ENCODE measurements at regions not wholly inside any gene's neighbourhood (a gene's known extent, or its start where the extent isn't known, plus 50 kb on each side); places are given as distances from the start of the nearest gene placed in this dataset.

DNA sequence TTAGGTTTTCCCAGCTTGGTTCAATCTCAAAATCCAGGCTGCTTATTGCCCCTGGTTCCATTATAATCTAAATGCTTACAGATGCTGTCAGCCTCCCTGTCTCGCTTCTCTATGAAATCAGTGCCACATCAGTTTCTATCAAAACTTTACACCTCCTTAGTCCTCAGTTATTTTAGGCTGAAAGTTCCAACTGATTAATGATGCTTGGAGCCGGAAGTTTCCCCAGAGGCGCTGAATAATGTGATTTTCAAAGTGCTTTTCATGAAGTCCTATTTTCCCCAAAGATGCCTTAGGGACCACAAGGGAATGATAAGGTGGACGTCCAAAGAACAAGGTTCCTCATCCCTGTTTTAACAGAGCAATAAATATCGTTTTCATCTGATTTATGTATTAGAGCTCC is 262.4 kb upstream of the RMST start:
- Histone ChIP-seq H3K4me3 (ENCODE audit: insufficient read depth, low read depth, low read length, poor library complexity, severe bottlenecking) (no peak overlapping the region), H3K36me3 (ENCODE audit: control insufficient read depth, insufficient read depth, low read length) (no peaks in the 10 kb centered on the region), H3K4me1 (ENCODE audit: control insufficient read depth, insufficient read depth, low read length, poor library complexity, severe bottlenecking) (no peaks in the 10 kb centered on the region), H3K27ac (ENCODE audit: insufficient read depth, low read length, poor library complexity, severe bottlenecking) (no peak overlapping the region), H3K27me3 (replicated peaks; ENCODE audit: control insufficient read depth, insufficient read depth, low read length, poor library complexity, severe bottlenecking) (no peaks in the 10 kb centered on the region), H3K9me3 (ENCODE audit: control insufficient read depth, low read length) (no peaks in the 10 kb centered on the region)
- no peak for DNase-seq

GRCh38 chr12:97203408-97203807 is 259.2 kb upstream of the RMST start:
- Histone ChIP-seq H3K4me3 (ENCODE audit: insufficient read depth, low read depth, low read length, poor library complexity, severe bottlenecking) (no peak overlapping the region), H3K9me3 (ENCODE audit: control insufficient read depth, low read length) (no peaks in the 10 kb centered on the region), H3K27ac (ENCODE audit: insufficient read depth, low read length, poor library complexity, severe bottlenecking) (no peak overlapping the region), H3K36me3 (ENCODE audit: control insufficient read depth, insufficient read depth, low read length) (no peaks in the 10 kb centered on the region), H3K4me1 (ENCODE audit: control insufficient read depth, insufficient read depth, low read length, poor library complexity, severe bottlenecking) (no peaks in the 10 kb centered on the region), H3K27me3 (replicated peaks; ENCODE audit: control insufficient read depth, insufficient read depth, low read length, poor library complexity, severe bottlenecking) (no peaks in the 10 kb centered on the region)
- DNase-seq = no peak

DNA sequence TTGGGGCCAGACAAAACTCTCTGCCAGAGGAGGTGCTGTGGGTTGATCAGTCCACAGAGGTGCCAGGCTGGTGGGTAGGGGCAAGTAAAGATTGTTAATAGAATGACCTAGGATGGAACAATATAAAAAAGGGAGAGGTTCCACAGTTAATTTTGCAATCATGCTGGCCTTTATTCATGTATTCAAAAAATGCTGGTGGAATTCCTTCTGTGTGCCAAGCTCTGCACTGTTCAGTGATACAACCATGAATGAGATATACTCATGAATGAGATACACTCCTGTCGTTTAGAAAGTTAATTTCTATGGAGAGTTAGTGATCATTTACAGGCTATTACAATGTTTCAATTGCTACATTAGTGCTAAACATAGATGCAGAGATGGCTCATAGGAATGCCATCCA is 252.6 kb upstream of the RMST start:
- H3K36me3 ChIP-seq (ENCODE audit: control insufficient read depth, insufficient read depth, low read length) = no peaks in the 10 kb centered on the region
- no peaks in the 10 kb centered on the region for H3K9me3 ChIP-seq (ENCODE audit: control insufficient read depth, low read length)
- no peaks in the 10 kb centered on the region for H3K27me3 ChIP-seq (replicated peaks; ENCODE audit: control insufficient read depth, insufficient read depth, low read length, poor library complexity, severe bottlenecking)
- no peak overlapping the region for H3K4me3 ChIP-seq (ENCODE audit: insufficient read depth, low read depth, low read length, poor library complexity, severe bottlenecking)
- H3K4me1 ChIP-seq (ENCODE audit: control insufficient read depth, insufficient read depth, low read length, poor library complexity, severe bottlenecking) = no peaks in the 10 kb centered on the region
- no peak overlapping the region for H3K27ac ChIP-seq (ENCODE audit: insufficient read depth, low read length, poor library complexity, severe bottlenecking)
- no peak for DNase-seq

GRCh38 chr12:97211416-97211930 is 251.1 kb upstream of the RMST start:
- no peak for DNase-seq
- no peak overlapping the region for H3K4me3 ChIP-seq (ENCODE audit: insufficient read depth, low read depth, low read length, poor library complexity, severe bottlenecking)
- H3K9me3 ChIP-seq (ENCODE audit: control insufficient read depth, low read length) = no peaks in the 10 kb centered on the region
- H3K4me1 ChIP-seq (ENCODE audit: control insufficient read depth, insufficient read depth, low read length, poor library complexity, severe bottlenecking) = no peaks in the 10 kb centered on the region
- no peaks in the 10 kb centered on the region for H3K27me3 ChIP-seq (replicated peaks; ENCODE audit: control insufficient read depth, insufficient read depth, low read length, poor library complexity, severe bottlenecking)
- no peak overlapping the region for H3K27ac ChIP-seq (ENCODE audit: insufficient read depth, low read length, poor library complexity, severe bottlenecking)
- H3K36me3 ChIP-seq (ENCODE audit: control insufficient read depth, insufficient read depth, low read length) = no peaks in the 10 kb centered on the region

- no peak for DNase-seq
- Histone ChIP-seq H3K4me1 (ENCODE audit: control insufficient read depth, insufficient read depth, low read length, poor library complexity, severe bottlenecking) (no peaks in the 10 kb centered on the region), H3K9me3 (ENCODE audit: control insufficient read depth, low read length) (no peaks in the 10 kb centered on the region), H3K36me3 (ENCODE audit: control insufficient read depth, insufficient read depth, low read length) (no peaks in the 10 kb centered on the region), H3K27me3 (replicated peaks; ENCODE audit: control insufficient read depth, insufficient read depth, low read length, poor library complexity, severe bottlenecking) (no peaks in the 10 kb centered on the region), H3K4me3 (ENCODE audit: insufficient read depth, low read depth, low read length, poor library complexity, severe bottlenecking) (no peak overlapping the region), H3K27ac (ENCODE audit: insufficient read depth, low read length, poor library complexity, severe bottlenecking) (no peak overlapping the region)
These were observed 245.8 kb upstream of the RMST start for GRCh38 chr12:97216848-97217247.

- no peaks in the 10 kb centered on the region for H3K36me3 ChIP-seq (ENCODE audit: control insufficient read depth, insufficient read depth, low read length)
- no peak overlapping the region for H3K27ac ChIP-seq (ENCODE audit: insufficient read depth, low read length, poor library complexity, severe bottlenecking)
- no peaks in the 10 kb centered on the region for H3K4me1 ChIP-seq (ENCODE audit: control insufficient read depth, insufficient read depth, low read length, poor library complexity, severe bottlenecking)
- no peaks in the 10 kb centered on the region for H3K9me3 ChIP-seq (ENCODE audit: control insufficient read depth, low read length)
- no peak for DNase-seq
- no peak overlapping the region for H3K4me3 ChIP-seq (ENCODE audit: insufficient read depth, low read depth, low read length, poor library complexity, severe bottlenecking)
- no peaks in the 10 kb centered on the region for H3K27me3 ChIP-seq (replicated peaks; ENCODE audit: control insufficient read depth, insufficient read depth, low read length, poor library complexity, severe bottlenecking)
These were observed 240.2 kb upstream of the RMST start for GRCh38 chr12:97222391-97222790.

DNA sequence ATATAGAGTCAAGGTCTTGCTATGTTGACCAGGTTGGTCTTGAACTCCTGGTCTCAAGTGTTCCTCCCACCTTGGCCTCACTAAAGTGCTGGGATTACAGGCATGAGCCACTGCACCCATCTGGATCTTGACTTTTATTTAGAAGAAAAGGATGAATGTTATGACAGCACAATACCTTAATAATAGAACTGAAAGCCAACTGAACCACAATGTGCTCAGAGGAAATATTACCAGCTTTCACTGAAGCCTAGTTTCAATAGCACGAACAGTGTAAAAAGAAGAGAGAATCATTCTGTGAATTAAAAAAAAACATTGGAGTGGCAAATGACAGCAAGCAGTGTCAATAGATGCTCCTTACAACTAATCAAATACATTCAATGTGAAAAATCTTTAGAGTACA is 239.2 kb upstream of the RMST start:
- Histone ChIP-seq H3K4me1 (ENCODE audit: control insufficient read depth, insufficient read depth, low read length, poor library complexity, severe bottlenecking) (no peaks in the 10 kb centered on the region), H3K9me3 (ENCODE audit: control insufficient read depth, low read length) (no peaks in the 10 kb centered on the region), H3K36me3 (ENCODE audit: control insufficient read depth, insufficient read depth, low read length) (no peaks in the 10 kb centered on the region), H3K4me3 (ENCODE audit: insufficient read depth, low read depth, low read length, poor library complexity, severe bottlenecking) (no peak overlapping the region), H3K27me3 (replicated peaks; ENCODE audit: control insufficient read depth, insufficient read depth, low read length, poor library complexity, severe bottlenecking) (no peaks in the 10 kb centered on the region), H3K27ac (ENCODE audit: insufficient read depth, low read length, poor library complexity, severe bottlenecking) (no peak overlapping the region)
- no peak for DNase-seq

GRCh38 chr12:97229004-97229403 is 233.6 kb upstream of the RMST start:
- H3K27ac ChIP-seq (ENCODE audit: insufficient read depth, low read length, poor library complexity, severe bottlenecking) = no peak overlapping the region
- H3K9me3 ChIP-seq (ENCODE audit: control insufficient read depth, low read length) = no peaks in the 10 kb centered on the region
- DNase-seq = no peak
- H3K36me3 ChIP-seq (ENCODE audit: control insufficient read depth, insufficient read depth, low read length) = no peaks in the 10 kb centered on the region
- H3K27me3 ChIP-seq (replicated peaks; ENCODE audit: control insufficient read depth, insufficient read depth, low read length, poor library complexity, severe bottlenecking) = no peaks in the 10 kb centered on the region
- H3K4me3 ChIP-seq (ENCODE audit: insufficient read depth, low read depth, low read length, poor library complexity, severe bottlenecking) = no peak overlapping the region
- H3K4me1 ChIP-seq (ENCODE audit: control insufficient read depth, insufficient read depth, low read length, poor library complexity, severe bottlenecking) = no peaks in the 10 kb centered on the region

GRCh38 chr12:97235102-97235501 is 227.5 kb upstream of the RMST start:
- Histone ChIP-seq H3K4me1 (ENCODE audit: control insufficient read depth, insufficient read depth, low read length, poor library complexity, severe bottlenecking) (no peaks in the 10 kb centered on the region), H3K36me3 (ENCODE audit: control insufficient read depth, insufficient read depth, low read length) (no peaks in the 10 kb centered on the region), H3K4me3 (ENCODE audit: insufficient read depth, low read depth, low read length, poor library complexity, severe bottlenecking) (no peak overlapping the region), H3K27me3 (replicated peaks; ENCODE audit: control insufficient read depth, insufficient read depth, low read length, poor library complexity, severe bottlenecking) (no peaks in the 10 kb centered on the region), H3K9me3 (ENCODE audit: control insufficient read depth, low read length) (no peaks in the 10 kb centered on the region), H3K27ac (ENCODE audit: insufficient read depth, low read length, poor library complexity, severe bottlenecking) (no peak overlapping the region)
- DNase-seq = no peak

- no peaks in the 10 kb centered on the region for H3K4me1 ChIP-seq (ENCODE audit: control insufficient read depth, insufficient read depth, low read length, poor library complexity, severe bottlenecking)
- no peak overlapping the region for H3K27ac ChIP-seq (ENCODE audit: insufficient read depth, low read length, poor library complexity, severe bottlenecking)
- no peaks in the 10 kb centered on the region for H3K36me3 ChIP-seq (ENCODE audit: control insufficient read depth, insufficient read depth, low read length)
- no peaks in the 10 kb centered on the region for H3K9me3 ChIP-seq (ENCODE audit: control insufficient read depth, low read length)
- H3K4me3 ChIP-seq (ENCODE audit: insufficient read depth, low read depth, low read length, poor library complexity, severe bottlenecking) = no peak overlapping the region
- no peaks in the 10 kb centered on the region for H3K27me3 ChIP-seq (replicated peaks; ENCODE audit: control insufficient read depth, insufficient read depth, low read length, poor library complexity, severe bottlenecking)
- DNase-seq = no peak
These were observed 216.2 kb upstream of the RMST start for GRCh38 chr12:97246368-97246767.

DNA sequence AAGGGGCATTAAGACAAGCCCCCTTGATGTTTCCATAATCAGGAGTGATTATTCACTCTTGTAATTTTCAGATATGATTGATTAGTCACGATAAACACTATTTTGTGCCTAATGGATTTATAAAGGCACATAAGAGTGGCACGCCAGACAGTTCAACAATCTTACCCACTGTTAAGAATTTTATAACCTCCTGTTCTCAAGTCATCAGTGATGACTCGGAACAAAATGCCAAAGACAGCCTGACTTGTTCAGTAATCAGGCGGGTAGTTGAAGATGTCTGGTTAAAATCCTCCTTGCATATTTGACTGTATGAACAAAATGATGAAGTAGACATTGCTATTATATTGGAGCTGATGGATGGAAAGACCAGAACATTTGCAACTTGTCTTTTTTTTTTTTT is 212.1 kb upstream of the RMST start:
- no peak overlapping the region for H3K4me3 ChIP-seq (ENCODE audit: insufficient read depth, low read depth, low read length, poor library complexity, severe bottlenecking)
- no peaks in the 10 kb centered on the region for H3K9me3 ChIP-seq (ENCODE audit: control insufficient read depth, low read length)
- H3K27me3 ChIP-seq (replicated peaks; ENCODE audit: control insufficient read depth, insufficient read depth, low read length, poor library complexity, severe bottlenecking) = no peaks in the 10 kb centered on the region
- DNase-seq = no peak
- H3K36me3 ChIP-seq (ENCODE audit: control insufficient read depth, insufficient read depth, low read length) = no peaks in the 10 kb centered on the region
- H3K27ac ChIP-seq (ENCODE audit: insufficient read depth, low read length, poor library complexity, severe bottlenecking) = no peak overlapping the region
- H3K4me1 ChIP-seq (ENCODE audit: control insufficient read depth, insufficient read depth, low read length, poor library complexity, severe bottlenecking) = no peaks in the 10 kb centered on the region

Data from effector memory CD4-positive, alpha-beta T cell (primary cell).